Superior temporal gyrus (tissue), 1 donor: ENCODE measurements at regions not wholly inside any gene's neighbourhood (a gene's known extent, or its start where the extent isn't known, plus 50 kb on each side); places are given as distances from the start of the nearest gene placed in this dataset.

Source experiments
- DNase-seq: peaks from one replicate; pipeline ENCODE4 v3.0.0-alpha.2; 2016; ENCODE audit errors: extremely low spot score

DNA sequence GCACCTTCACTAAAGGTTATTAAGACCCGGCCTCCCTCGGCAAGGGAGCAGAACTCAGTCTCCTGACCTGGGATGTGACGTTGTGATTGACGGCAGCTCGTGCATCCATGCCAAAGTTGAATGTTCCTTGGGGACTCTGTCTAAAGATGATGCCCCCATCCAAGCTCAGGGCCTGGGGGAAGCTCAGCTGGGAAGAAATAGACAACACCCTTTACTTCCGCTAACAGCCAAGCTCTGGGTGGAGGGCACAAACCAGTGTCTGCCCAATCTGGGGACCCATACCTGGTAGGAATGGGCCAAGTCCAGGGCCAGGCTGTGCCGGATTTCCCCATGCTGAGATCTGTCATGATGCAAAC lies 95.4 kb downstream of the RMI2 start:
- no peak for DNase-seq

DNA sequence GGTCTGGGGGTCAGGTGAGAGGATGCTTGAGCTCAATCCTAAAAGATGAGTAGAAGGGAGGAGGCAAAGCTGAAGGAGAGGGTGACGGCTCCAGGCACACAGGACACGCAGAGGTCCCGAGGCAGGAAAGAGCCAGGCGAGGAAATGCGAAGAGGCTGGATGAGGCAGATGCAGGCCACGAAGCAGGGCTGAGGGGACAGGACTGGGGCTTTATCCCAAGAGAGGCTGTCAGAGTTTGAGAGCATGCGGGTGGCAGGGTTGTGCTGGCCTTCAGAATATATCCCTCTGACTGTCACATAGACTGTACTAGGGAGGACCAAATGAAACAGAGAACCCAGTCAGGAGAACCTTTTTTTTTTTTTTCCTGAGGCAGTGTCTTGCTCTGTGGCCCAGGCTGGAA lies 100.2 kb downstream of the RMI2 start:
- no peak for DNase-seq

DNA sequence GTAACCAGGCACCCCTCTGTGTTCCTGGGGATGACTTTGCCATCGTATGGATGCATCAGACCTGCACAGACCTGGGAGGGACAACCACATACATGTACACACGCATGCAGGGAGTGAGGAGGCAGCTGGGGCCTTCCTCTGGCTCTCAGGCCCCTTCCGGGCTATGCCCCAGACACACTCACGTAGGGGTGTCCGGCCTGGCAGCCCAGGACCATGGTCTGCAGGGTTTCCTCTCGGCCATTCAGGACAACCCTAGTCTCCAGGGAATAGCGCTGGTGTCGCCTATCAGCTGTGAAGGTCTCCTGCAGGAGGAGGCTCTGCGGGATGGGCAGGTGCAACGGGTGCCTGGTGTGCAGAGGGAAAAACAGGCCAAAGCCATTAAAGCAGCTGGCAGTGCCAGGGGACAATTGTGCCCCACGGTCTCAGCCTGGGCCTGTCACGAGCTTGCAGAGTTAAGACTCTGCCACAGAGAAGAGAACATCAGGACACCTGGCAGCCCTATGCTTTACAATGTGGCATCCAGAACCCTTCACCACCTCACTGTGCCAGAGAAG lies 101.4 kb downstream of the RMI2 start:
- no peak for DNase-seq

DNA sequence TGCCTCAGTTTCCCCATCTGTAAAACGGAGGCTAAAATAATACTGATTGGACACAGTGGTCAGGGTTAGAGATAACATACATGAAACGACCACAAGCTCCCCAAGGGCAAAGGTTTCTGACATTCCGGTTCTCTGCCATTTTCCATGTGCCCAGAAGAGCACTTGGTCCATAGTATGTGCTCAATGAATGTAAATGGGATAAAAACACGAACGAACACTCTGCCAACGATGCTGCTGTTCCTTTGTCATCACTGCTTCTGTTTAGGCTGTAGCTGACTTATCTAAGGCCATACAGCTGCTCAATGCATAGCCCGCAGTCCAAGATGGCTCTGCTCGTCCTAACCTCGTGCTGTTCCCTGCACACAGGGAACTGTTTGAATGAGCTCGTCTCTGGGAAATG lies 102.0 kb downstream of the RMI2 start:
- DNase-seq = no peak

DNA sequence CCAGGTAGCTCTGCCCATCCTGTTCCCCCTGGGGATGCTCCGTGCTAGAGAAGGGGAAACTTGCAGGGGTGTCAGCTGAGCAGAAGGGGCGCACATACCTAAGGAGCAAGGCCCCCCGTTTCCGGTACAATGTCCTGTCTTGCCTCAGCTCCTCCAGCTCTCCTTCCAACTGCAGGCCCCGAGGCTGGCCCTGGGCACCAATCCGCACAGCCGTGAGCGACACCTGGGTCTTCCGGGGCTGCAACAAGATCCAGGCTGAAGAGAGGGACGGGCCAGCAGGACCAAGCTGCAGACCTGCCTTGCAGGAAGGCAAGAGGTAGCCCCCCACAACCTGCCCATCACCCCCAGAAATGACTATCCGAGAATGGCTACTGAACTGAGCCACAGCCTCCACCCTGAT lies 102.6 kb downstream of the RMI2 start:
- no peak for DNase-seq

DNA sequence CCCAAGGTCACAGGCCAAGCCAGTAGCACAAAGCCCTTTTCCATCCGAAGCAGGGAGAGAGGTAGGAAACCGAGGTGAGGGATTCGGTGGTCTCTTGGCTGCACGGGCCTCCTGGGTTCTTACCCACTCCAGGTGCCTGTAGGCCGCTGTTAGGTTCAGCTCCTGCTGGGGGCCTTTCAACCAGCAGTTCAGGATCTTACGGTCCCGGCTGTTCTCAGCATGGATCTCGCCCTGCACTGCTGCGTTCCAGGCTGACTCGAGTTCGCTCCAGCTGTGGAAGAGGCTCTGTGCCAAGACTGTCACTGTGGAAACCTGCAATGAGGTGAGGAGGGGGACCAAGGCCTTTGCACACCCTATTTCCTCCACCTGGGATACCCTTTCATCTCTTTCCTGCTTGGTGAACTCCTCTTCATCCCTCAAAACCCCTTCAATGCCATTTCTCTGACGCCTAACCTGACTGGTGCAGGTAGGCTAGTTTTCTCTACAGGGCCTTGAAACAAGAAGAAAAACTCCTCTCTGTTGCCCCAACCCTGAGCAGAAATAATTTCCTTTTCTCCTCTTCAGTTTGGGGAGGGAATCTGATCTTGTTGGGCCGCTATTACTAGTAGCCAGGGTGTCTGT lies 103.6 kb downstream of the RMI2 start:
- no peak for DNase-seq

DNA sequence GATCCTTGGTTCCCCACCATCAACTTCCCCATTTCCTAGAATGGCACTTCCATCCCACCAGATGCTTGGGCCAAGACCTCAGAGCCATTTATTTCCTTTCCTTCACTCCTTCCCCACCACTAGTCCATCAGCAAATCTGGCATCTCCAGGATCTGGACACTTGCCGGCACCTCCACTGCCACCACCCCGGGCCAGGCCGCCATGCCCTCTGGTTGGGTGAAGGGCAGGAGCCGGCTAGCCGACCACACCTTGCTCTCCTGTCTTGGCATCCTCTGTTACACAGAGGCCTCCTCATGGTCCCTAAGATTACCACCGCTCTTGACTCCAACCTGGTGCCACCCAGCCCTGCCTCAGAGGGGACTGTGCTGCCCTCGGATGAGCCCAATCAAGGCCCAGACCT lies 104.5 kb downstream of the RMI2 start:
- DNase-seq = no peak

DNA sequence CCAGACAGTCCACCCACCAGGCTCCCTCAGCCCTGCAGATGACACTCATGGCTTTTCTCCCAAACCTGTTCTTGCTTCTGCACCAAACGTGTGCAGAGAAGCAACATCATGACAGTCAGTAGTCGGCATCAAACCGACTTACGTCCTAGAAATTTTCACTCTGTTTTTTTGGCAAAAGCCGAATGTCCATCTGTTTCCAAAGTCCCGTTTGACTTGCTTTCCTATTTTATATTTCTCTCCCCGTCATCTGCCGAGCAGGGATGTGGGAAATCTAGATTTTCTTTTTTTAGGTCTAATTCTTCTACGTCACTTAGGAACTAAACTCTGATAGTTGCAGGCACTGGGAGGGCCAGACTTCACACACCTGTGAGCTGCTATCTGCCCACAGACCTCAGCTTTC lies 104.9 kb downstream of the RMI2 start:
- DNase-seq = no peak

DNA sequence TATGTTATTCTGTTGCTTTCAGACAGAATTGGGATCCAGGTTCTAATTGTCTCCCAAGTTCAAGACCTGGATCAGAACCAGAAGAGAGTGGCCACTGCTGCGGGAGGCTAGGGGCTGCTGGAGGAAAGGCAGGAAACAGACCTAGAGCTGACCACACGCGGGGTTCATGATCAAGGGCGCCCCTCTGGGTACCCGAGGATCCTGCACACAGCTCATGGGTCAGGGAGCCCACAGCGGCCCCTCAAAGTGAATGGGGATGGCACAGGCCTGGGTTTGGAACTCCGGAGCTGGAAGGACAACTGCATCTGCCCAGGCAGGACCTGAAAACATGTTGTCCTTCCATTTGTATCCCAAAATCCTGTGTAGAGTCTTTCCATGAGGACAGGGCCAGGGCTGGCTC lies 107.0 kb downstream of the RMI2 start:
- no peak for DNase-seq

DNA sequence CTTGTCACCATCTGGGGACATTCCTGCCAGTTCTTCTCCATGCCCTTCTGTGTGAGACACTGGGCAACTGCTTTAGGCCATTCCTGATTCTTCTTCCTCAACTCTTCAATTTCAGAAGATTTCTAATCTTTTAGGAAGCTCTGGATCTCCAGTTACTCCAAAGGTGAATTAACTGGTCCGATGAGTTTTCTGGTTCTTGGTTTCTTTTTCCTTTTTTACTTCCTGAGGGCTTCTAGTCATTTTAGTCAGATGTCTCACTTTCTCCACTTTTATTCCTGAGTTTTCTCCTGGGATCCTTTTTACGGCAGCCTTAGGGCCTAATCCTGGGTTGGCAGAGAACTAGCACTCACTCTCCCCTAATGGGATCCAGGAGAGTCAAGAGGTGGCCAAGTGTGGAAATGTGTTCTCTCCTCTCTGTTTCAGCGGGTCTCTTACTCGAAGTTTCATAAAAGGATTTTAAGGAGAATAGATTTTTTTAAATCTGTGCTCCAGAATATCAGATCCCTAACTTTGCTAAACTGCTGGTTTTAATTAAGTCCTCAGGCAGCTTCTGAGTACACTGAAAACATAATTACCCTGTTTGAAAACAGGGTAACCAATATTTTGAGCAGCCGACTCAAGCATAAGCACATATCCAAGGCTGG lies 107.6 kb downstream of the RMI2 start:
- no peak for DNase-seq

DNA sequence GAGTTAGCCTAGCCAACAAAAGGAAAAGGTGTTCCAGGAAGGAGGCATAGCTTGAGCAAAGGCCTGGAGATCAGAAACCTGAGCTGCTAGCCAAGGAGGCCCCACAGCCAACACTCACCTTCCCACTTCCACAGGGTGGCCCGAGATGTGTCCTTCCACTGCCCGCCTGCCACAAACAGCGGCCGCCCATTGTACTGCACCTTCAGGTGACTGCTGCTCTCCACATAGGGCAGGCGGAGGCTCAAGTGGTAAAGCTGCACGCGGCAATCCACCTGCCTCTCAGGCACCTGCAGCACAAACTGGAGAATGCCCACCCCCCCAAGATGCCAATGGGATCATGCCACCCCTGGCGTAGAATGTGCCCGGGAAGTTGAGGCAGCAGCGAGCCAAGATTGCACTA lies 111.5 kb downstream of the RMI2 start:
- DNase-seq = no peak

DNA sequence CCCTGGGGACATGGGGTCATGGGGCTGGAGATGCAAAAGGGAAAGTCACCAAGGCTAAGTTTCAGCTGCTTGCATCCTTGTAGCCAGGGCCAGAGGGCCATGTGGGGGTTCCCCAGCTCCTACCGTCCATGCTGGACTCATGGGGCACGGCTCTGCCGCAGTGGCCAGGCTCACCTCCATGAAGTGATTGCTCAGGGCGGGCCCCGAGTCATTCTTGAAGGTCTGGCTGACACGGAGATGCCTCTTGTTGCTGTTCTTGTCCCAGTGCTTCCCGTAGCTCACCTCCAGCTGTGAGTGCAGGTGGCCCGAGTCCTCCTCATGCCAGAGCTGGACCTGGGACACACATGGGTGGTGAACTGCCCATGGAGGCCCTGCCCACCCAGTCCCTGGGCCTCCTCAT lies 114.5 kb downstream of the RMI2 start:
- DNase-seq = no peak

DNA sequence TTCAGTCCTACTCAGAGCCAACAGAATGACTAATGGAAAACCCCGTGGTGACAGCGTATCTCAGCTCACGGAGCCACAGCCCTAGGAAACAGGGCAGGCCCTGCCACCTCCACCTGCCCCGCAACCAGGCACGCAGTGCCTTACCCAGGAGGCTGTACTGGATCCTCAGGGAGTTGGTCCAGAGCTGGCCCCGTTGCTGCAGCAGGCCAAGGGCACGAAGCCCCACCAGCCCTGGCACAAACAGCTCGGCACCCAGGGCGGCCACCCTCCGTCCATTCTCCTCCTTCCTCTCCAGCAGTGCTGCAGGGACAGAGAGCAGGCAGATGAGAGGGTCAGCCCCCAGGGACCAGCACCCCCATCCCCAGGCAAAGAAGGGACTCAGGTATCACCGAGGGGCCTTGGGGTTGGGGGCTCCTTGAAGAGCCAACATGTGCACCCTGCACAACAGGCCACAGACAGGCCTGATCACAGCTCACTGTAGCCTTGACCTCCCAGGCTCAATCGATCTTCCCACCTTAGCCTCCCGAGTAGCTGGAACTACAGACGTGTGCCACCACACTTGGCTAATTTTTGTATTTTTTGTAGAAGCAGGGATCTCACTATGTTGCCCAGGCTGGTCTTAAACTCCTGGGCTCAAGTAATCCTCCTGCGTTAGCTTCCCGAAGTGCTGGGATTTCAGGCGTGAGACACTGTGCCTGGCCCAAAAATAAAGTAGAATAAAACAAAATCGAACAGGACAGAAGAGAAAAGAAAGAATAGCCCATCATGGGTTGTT lies 115.7 kb downstream of the RMI2 start:
- DNase-seq = no peak

DNA sequence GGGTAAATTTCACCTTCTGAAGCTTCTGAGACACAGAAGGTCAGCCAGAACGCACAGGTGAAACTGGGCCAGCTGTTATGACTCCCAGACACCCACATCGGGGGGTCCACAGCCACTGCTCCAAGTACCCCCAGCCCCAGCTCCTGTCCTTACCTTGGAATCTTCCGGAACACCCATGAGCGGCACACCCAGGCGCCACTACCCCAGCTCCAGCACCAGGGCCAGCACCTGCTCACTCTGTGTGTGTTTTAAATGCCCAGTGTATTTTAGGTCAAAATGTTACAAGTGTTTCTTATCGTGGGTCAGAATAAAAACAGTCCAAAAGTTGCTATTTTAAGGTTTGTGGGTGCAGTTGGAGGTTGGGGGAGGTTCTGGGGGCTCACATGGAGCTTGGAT lies 116.3 kb downstream of the RMI2 start:
- DNase-seq = no peak

DNA sequence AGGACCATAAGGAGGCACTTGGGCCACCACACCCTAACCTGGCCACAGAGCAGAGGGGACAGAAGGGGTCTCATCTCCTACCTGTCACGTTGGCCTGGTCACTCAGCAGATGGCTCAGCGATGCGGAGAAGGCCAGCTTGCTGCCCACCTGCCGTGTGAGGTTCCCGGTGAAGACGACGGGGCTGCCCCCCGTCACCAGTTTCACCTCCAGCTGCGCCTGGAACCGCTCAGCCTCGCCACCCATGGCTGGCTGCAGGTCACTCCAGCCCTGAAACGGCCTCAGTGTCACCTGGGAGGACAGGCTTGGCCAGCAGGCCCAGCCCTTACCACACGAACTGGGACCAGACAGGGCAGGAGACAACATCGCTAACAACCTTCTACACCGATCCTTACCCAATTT lies 116.8 kb downstream of the RMI2 start:
- no peak for DNase-seq

DNA sequence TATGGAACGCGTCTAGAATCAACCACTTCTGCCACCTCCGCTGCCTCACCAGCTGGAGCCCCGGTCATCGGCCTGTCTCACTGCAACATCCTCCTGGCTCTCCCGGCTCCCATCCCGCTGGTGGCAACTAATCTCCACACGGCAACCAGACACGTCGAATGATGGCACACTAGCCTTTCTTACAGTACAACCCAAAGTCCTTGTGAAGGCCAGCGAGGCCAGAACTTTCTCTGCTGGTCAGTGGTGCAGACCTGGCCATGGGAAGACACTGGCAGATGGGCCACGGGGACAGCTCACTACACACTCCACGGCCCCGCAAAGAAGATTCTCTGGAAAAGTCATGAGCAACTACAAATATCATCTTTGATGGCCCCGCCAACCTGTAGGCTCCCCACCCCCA lies 117.6 kb downstream of the RMI2 start:
- DNase-seq = no peak

DNA sequence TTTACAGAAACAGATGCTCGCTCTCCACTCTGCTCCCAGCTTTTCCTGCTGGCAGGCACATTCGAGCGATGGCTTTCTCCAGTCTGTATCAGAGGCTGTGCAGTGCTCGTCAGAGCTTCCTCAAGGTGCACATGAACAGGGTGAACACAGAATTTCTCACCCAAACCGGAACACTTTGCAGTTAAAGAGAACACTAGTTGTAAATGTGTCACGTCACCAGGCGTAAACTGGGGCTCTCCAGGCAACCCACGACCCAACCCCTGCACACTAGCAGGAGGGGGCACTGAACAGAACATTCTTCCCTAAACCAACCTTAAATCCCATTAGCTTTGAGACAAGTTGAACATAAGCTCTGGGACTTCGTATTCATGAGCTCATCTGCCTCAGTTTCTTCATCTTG lies 119.0 kb downstream of the RMI2 start:
- DNase-seq = no peak

DNA sequence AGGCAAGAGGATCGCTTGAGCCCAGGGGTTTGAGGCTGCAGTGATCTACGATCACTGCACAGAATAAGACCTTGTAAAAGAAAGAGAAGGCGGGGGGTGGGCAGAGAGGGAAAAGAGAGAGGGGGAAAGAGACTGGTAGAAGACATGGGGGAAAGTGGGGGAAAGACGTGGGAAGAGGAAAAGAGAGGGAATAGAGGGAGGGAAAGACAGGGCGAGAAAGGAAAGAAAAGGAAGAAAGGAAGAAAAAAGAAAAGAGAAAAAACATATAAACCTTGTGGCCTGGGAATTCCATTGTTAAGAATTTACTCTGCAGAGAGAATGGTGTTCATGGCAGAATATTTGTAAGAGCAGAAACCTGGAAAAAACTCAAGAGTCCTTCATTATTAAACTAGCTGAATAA lies 120.4 kb downstream of the RMI2 start:
- DNase-seq = no peak

DNA sequence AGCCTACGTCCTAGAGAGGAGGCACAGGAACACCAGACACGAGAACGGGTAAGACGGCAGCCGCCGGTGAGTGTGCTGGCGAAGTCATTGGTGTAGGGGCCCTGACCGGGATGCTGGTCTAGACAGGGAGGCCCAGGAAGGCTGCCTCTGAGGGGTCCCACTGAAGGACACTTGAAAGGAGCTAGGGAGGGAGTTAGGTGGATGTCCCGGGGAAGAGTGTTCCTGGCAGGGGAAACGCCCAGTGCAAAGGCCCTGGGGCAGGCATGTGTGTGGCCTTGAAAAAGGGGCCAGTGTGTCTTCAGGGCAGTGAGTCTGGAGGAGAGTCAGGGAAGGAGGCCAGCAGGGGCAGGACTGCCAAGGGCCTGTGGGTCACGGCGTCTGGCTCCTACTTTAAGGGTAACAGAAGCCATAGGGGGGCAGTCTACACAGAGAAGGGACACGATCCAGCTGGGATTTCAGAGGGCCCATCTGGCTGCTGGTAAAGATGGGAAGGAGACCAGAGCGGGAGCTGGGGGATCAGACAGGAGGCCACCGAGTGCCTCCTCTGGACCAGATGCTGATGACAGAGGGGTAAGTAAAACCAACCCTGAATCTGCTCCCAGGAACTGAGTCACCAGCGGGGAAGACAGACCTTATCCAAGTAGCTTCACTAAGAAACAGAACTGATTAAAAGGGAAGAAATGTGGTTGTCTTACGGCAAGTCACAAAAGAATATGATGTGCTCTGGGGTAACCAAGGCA lies 115.9 kb downstream of the LITAF start:
- no peak for DNase-seq

DNA sequence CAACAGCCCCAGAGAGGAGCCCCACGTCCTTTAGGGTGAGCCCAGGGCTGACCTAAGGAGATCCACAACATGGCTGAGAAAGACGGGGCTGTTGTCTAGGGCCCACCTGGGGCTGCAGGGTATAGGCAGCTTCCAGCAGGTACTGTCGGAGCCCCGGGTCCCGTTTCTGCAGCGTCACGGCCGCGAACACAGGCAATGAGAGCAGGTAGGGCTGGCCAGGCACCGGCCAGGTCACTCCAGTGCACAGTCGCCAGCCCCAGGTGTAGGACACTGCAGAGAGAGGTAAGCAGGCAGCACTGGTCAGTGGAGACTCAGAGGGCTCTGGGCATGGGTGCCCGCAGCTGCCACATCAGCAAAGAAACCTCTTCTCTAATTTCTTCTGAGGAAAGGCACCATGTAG lies 115.2 kb downstream of the LITAF start:
- DNase-seq = no peak

DNA sequence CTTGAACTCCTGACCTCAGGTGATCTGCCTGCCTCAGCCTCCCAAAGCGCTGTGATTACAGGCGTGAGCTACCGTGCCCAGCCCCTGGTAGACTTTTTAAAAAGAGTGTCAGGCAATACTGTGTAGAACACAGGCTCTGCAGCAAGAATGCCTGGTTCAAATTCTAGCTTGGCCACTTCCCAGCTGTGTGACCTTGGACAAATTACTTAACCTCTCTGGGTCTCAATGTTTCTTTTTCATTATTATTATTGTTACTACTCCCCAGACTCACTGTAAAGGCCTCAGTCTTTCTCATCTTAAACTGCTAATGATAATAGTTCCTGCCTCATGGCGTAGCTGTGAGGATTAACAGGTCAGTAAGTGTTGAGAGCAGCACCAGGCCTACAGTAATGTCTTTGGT lies 114.3 kb downstream of the LITAF start:
- DNase-seq = no peak

DNA sequence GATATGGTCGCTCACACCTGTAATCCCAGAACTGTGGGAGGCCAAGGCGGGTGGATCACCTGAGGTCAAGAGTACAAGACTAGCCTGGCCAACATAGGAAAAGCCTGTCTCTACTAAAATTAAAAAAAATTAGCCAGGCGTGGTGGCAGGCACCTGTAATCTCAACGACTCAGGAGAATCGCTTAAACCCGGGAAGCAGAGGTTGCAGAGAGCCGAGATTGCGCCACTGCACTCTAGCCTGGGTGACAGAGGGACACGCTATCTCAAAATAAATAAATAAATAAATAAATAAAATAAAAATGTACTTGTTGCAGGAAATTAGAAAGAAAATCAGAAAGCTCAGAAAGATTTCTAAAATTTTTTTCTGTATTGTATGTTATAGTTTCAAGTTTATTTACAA lies 113.9 kb downstream of the LITAF start:
- no peak for DNase-seq
